Central memory CD8-positive, alpha-beta T cell (primary cell): ENCODE measurements at regions not wholly inside any gene's neighbourhood (a gene's known extent, or its start where the extent isn't known, plus 50 kb on each side); places are given as distances from the start of the nearest gene placed in this dataset.

ENCODE experiments used
- ATAC-seq: fragments of 150-1000 bp; cut with Tn5 transposase; replicated peaks from 2 replicates; pipeline ENCODE4 v1.10.0; 2022; ENCODE audit warnings: mild to moderate bottlenecking, moderate FRiP score, moderate number of reproducible peaks; ENCODE audit not compliant: poor library complexity, severe bottlenecking; ENCODE audit errors: extremely low read depth
- DNase-seq, 2 donors: peaks; one replicate each; pipeline ENCODE4 v3.0.0; 2021; ENCODE audit warnings: low spot score in 2 of 2
- H3K27ac Mint-ChIP-seq: one replicate; pipeline ENCODE4 v1.8.0; 2022; ENCODE audit warnings: low read depth, mild to moderate bottlenecking, moderate library complexity, mixed read lengths
- H3K27me3 Mint-ChIP-seq: one replicate; pipeline ENCODE4 v1.8.0; 2022; ENCODE audit warnings: mixed read lengths
- H3K36me3 Mint-ChIP-seq: one replicate; pipeline ENCODE4 v1.8.0; 2022; ENCODE audit warnings: mild to moderate bottlenecking, moderate library complexity, mixed read lengths; ENCODE audit not compliant: insufficient read depth
- H3K4me1 Mint-ChIP-seq: one replicate; pipeline ENCODE4 v1.8.0; 2022; ENCODE audit warnings: mixed read lengths
- H3K4me3 Mint-ChIP-seq: one replicate; pipeline ENCODE4 v1.8.0; 2022; ENCODE audit warnings: mild to moderate bottlenecking, moderate library complexity, mixed read lengths
- H3K9me3 Mint-ChIP-seq: one replicate; pipeline ENCODE4 v1.8.0; 2022; ENCODE audit warnings: mixed read lengths

DNA sequence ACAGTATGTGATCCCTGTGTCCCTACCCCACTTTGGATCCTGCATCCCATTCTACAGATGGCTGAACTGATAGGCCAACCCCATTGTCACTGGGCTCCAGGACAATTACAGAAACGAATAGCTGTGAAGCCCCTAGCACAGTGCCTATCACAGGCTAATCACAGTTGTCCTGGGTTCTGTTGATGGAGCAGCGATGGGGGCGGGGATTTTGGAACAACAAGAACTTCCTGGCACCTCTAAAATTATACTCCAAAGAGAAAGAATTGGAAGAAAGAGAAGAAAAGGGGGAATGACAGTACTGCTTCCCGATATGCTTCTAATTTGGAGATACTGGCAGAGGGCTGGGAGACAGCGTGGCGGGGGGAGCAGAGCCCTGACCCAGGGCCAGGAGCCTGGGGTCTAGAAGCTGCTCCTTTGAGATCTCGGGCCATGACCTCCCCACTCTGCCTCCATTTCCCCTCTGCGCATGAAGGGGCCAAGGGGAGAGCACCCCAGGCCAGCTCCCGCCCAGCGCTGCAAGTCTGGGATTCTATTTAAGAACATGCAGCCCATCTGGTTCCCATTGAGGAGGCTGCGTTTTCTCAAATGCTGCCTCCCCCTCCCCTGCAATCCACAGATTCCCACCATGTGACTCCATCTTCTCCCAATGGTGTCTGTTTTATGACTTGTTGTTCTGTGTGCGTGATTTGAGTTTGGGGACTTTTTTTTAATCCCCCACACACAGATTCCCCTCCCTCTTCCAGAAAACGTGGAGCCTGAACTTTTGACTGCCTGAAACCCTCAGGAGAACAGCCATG lies 202.7 kb downstream of the CYP26B1 start:
- H3K36me3 Mint-ChIP-seq = peaks cover 2% of the 10 kb centered on the region
- H3K4me1 Mint-ChIP-seq = no peaks in the 10 kb centered on the region
- DNase-seq (no peak), ATAC-seq (no peak)
- no peaks in the 10 kb centered on the region for H3K9me3 Mint-ChIP-seq
- H3K27ac Mint-ChIP-seq = no peak overlapping the region
- H3K27me3 Mint-ChIP-seq = peaks cover 50% of the 10 kb centered on the region
- no peak overlapping the region for H3K4me3 Mint-ChIP-seq

GRCh38 chr2:71944183-71944550 lies 203.5 kb downstream of the CYP26B1 start:
- no peak overlapping the region for H3K27ac Mint-ChIP-seq
- peaks cover 52% of the 10 kb centered on the region for H3K27me3 Mint-ChIP-seq
- no peaks in the 10 kb centered on the region for H3K36me3 Mint-ChIP-seq
- no peaks in the 10 kb centered on the region for H3K4me1 Mint-ChIP-seq
- ATAC-seq (no peak), DNase-seq (no peak)
- no peaks in the 10 kb centered on the region for H3K9me3 Mint-ChIP-seq
- H3K4me3 Mint-ChIP-seq = no peak overlapping the region

GRCh38 chr2:71943238-71944182 lies 204.2 kb downstream of the CYP26B1 start:
- no peaks in the 10 kb centered on the region for H3K4me1 Mint-ChIP-seq
- no peak for DNase-seq
- H3K9me3 Mint-ChIP-seq = no peaks in the 10 kb centered on the region
- no peak for ATAC-seq
- H3K27ac Mint-ChIP-seq = no peak overlapping the region
- H3K36me3 Mint-ChIP-seq = no peaks in the 10 kb centered on the region
- H3K27me3 Mint-ChIP-seq = peaks cover 47% of the 10 kb centered on the region
- no peak overlapping the region for H3K4me3 Mint-ChIP-seq

DNA sequence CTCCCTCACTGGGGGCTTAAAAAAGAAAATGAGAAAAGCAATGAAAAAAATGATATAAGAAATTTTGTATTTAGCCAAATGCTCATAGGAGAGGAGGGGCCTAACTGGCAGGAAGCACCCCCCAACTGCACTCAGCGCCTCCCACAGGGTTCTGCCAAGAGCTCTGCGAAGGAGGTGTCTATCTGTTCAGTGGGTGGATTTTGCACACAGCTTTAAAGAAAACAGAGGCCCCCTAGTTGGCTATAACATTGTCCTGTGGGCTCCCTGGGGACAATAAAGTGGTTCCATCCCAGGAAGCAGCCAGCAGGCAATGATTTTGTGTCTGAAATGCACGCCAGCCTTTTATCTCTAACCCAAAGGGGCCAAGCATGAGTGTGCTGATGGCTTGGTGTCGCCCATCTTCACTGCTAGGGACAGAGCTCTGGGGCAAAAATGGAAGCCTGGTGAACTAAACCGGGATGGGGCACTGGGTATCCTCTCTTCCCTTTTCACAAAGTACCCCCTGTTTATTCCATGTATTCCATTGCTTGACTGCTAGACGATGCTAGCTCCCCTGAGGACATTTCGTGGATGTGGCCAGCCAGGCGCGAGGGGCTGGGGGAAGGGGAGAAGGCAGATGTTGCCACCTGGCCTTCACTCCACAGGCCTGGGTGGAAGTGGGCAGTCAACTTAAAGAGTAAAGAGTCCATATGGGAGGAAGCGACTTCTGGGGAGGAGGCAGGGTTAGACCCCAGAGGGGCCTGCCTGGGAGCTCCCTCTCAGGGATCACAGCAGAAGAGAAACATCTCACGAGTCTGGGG lies 205.7 kb downstream of the CYP26B1 start:
- Mint-ChIP-seq H3K9me3 (no peaks in the 10 kb centered on the region), H3K27ac (no peak overlapping the region), H3K4me1 (no peaks in the 10 kb centered on the region), H3K27me3 (peaks cover 40% of the 10 kb centered on the region), H3K36me3 (no peaks in the 10 kb centered on the region), H3K4me3 (no peak overlapping the region)
- ATAC-seq (no peak), DNase-seq (no peak)

- Mint-ChIP-seq H3K27me3 (peaks cover 32% of the 10 kb centered on the region), H3K4me3 (no peak overlapping the region), H3K9me3 (no peaks in the 10 kb centered on the region), H3K4me1 (no peaks in the 10 kb centered on the region), H3K27ac (no peak overlapping the region), H3K36me3 (no peaks in the 10 kb centered on the region)
- DNase-seq (no peak), ATAC-seq (no peak)
These were observed 207.0 kb downstream of the CYP26B1 start for GRCh38 chr2:71940695-71941094.

DNA sequence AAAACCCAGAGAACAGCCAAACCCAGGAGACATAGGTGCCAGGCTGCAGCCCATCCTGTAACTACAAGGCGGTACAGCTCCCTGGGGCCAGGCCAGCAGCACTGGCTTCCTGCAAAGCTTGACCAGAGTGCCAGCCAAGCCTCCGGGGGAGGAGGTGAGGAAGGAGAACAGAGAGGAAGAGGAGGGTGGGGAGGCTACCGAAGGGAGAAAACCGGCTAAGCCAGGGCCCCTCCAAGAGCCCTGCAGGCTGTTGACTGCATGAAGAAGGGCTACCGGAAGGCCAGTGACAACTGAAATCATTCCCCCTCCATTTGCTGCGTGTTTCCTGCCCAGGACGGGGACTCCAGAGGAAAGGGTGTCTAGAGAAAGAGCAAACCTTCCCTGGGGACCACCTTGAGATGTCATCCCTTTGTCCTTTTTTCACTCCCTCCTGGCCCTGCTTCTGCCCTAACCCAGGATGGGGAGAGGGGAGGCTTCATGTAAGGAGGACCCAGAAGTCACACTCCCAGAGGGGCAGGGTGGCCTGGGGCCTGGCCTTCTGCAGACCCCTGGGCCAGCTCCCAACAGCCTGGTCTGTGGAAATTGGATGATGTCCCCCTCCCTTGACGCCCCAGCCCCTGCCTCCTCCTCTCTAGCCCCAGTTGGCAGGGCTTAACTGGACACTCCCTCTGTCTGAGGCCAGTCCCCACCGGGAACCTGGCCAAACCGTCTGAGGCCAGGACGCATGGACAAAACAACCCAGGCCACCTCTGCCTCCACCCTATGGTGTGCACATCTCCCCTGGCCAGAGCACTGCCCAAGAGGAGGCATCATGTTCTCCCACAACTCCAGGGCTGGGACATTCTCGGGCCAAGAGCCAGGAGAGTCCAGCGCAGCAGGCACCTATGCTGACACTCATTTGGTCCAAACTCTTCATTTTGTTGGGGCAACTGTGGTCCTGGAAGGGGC lies 207.8 kb downstream of the CYP26B1 start:
- no peak overlapping the region for H3K4me3 Mint-ChIP-seq
- no peaks in the 10 kb centered on the region for H3K36me3 Mint-ChIP-seq
- no peak for ATAC-seq
- H3K27ac Mint-ChIP-seq = no peak overlapping the region
- no peaks in the 10 kb centered on the region for H3K4me1 Mint-ChIP-seq
- no peak for DNase-seq
- H3K27me3 Mint-ChIP-seq = peaks cover 32% of the 10 kb centered on the region
- H3K9me3 Mint-ChIP-seq = no peaks in the 10 kb centered on the region

- Mint-ChIP-seq H3K27ac (no peak overlapping the region), H3K36me3 (no peaks in the 10 kb centered on the region), H3K4me3 (no peak overlapping the region), H3K9me3 (no peaks in the 10 kb centered on the region), H3K27me3 (peaks cover 31% of the 10 kb centered on the region), H3K4me1 (no peaks in the 10 kb centered on the region)
- no peak for ATAC-seq
- no peak for DNase-seq
These were observed 208.7 kb downstream of the CYP26B1 start for GRCh38 chr2:71938659-71939587.

GRCh38 chr2:71938108-71938507 lies 209.6 kb downstream of the CYP26B1 start:
- peak overlapping the region; percentile 53 for H3K27ac Mint-ChIP-seq
- H3K36me3 Mint-ChIP-seq = no peaks in the 10 kb centered on the region
- H3K27me3 Mint-ChIP-seq = peaks cover 31% of the 10 kb centered on the region
- DNase-seq (no peak), ATAC-seq (no peak)
- H3K4me1 Mint-ChIP-seq = no peaks in the 10 kb centered on the region
- no peak overlapping the region for H3K4me3 Mint-ChIP-seq
- no peaks in the 10 kb centered on the region for H3K9me3 Mint-ChIP-seq

DNA sequence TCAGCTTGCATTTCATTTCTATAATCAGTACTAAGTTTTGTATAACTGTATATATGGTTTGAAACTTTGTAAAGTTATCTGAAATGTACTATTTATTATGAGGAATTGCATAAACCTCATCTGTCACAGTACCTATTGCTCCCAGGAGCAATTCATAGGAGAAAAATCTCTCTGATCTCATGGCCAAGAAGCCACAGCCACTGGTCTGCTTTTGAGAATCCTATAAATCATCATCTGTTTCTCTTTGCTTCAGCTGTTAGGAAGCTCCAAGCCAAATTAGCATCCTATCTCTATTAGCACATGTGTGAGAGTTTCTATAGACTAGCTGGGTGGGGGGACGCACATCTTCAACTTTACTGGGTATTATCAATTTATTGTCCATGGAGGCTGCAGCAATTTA lies 210.3 kb downstream of the CYP26B1 start:
- Mint-ChIP-seq H3K27me3 (peaks cover 27% of the 10 kb centered on the region), H3K4me3 (no peak overlapping the region), H3K4me1 (no peaks in the 10 kb centered on the region), H3K36me3 (no peaks in the 10 kb centered on the region), H3K9me3 (no peaks in the 10 kb centered on the region), H3K27ac (no peak overlapping the region)
- DNase-seq (no peak), ATAC-seq (no peak)

DNA sequence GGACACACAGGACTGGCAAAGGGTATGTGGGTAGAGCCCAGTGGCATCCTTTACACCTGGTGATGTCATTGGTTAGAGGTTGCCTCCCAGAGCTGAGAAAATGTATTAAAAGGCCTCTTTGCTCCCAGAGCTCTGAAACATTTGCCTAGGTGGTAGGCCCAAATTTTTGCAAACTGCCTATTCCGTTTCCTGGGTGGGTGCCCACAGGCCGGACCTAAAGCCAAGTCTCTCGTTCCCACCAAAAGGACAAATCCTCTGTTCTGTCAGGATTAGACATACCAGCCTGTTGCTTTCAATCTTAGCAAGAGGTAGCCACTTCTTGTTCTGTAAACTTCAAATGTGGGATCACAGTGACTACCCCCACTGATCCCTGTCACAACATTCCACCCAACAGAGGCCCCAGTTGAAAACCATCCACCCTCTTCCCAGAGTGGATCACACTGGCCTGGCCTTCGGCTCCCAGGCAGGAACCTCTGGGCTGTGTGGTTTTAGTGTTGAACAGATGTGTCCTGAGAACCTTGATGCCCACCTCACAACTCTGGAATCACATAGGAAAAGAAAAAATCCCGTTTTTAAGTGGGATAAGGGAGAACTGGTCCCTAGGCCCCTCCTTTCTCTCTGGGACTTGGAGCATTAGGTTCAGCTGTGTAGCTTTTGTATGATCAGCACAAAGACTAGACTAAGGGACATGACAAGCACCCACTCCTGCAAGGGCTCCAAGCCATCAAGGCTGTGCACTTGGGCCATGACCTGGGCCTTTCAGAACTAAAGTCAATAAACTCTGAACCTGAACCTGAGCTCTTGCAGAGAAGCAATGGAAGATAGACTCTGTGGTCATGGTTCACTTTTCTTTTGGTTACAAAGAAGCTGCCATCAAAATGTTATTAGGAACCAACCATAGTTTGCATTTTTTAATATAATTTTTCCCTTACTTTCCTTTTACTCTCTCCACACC lies 211.3 kb downstream of the CYP26B1 start:
- Mint-ChIP-seq H3K27me3 (peaks cover 24% of the 10 kb centered on the region), H3K27ac (no peak overlapping the region), H3K9me3 (no peaks in the 10 kb centered on the region), H3K4me1 (no peaks in the 10 kb centered on the region), H3K4me3 (no peak overlapping the region), H3K36me3 (no peaks in the 10 kb centered on the region)
- ATAC-seq = no peak
- DNase-seq = no peak
